Suprapubic skin (tissue), 4 donors: ENCODE measurements at regions not wholly inside any gene's neighbourhood (a gene's known extent, or its start where the extent isn't known, plus 50 kb on each side); places are given as distances from the start of the nearest gene placed in this dataset.

ENCODE experiments used
- POLR2A ChIP-seq, 2 donors: fragments of 450-650 bp; IDR thresholded peaks; one replicate each; pipeline ENCODE4 v1.6.1; 2017; ENCODE audit warnings: antibody characterized with exemption in 2 of 2, mild to moderate bottlenecking in 2 of 2, moderate library complexity in 2 of 2
- POLR2AphosphoS5 ChIP-seq, 3 donors: sonication (generic); formaldehyde crosslinking; IDR thresholded peaks; one replicate each; pipeline ENCODE4 v1.6.1; 2017; ENCODE audit warnings: antibody characterized with exemption in 3 of 3
- TF ChIP-seq, protein P1 (sequence below), 2 donors: fragments of 200-600 bp in 1 of 2; fragments of 450-650 bp in 1 of 2; sonication (generic) in 1 of 2; IDR thresholded peaks; one replicate each; pipeline ENCODE4 v1.5.1; 2016 to 2019; ENCODE audit warnings: antibody characterized with exemption in 2 of 2, mild to moderate bottlenecking in 1 of 2, moderate library complexity in 1 of 2

GRCh38 chr20:58021481-58021880 is 207.0 kb downstream of the ANKRD60 start:
- TF ChIP-seq, protein P1, sequence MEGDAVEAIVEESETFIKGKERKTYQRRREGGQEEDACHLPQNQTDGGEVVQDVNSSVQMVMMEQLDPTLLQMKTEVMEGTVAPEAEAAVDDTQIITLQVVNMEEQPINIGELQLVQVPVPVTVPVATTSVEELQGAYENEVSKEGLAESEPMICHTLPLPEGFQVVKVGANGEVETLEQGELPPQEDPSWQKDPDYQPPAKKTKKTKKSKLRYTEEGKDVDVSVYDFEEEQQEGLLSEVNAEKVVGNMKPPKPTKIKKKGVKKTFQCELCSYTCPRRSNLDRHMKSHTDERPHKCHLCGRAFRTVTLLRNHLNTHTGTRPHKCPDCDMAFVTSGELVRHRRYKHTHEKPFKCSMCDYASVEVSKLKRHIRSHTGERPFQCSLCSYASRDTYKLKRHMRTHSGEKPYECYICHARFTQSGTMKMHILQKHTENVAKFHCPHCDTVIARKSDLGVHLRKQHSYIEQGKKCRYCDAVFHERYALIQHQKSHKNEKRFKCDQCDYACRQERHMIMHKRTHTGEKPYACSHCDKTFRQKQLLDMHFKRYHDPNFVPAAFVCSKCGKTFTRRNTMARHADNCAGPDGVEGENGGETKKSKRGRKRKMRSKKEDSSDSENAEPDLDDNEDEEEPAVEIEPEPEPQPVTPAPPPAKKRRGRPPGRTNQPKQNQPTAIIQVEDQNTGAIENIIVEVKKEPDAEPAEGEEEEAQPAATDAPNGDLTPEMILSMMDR (IDR thresholded peaks at IDR 0.05) = no peak
- no peak for TF ChIP-seq POLR2A (IDR thresholded peaks at IDR 0.05)
- TF ChIP-seq POLR2AphosphoS5 (IDR thresholded peaks at IDR 0.05) = no peak
